ENCODE measurements at regions not wholly inside any gene's neighbourhood (a gene's known extent, or its start where the extent isn't known, plus 50 kb on each side); places are given as distances from the start of the nearest gene placed in this dataset.
"Not testable (repeated sequence)": the region's sequence is repeated elsewhere in the genome, so short reads cannot be mapped to it uniquely, and the experiment has no call there.

GRCh38 chr4:12359420-12359819 is 930.7 kb upstream of the HS3ST1 start:
- no peak for DNase-seq (ENCODE audit: low read depth, low spot score)

DNA sequence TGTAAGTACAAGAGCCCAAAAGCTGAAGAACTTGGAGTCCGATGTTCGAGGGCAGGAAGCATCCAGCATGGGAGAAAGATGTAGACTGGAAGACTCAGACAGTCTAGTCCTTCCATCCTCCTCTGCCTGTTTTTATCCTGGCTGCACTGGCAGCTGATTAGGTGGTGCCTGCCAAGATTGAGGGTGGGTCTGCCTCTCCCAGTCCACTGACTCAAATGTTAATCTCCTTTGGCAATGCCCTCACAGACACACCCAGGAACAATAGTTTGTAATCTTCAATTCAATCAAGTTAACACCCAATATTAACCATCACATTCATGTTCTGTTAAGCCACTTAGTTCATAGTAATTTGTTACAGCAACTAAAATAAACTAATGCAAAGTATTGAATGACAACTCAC is 904.4 kb upstream of the HS3ST1 start:
- H3K4me3 ChIP-seq (ENCODE audit: insufficient read length, low read depth); H3K9me3 ChIP-seq (ENCODE audit: insufficient read depth, low read length); H3K4me1 ChIP-seq (ENCODE audit: insufficient read depth, insufficient read length); H3K9ac ChIP-seq (ENCODE audit: insufficient read length, low read depth); DNase-seq (ENCODE audit: low read depth, low spot score); H3K27me3 ChIP-seq (ENCODE audit: insufficient read depth, insufficient read length); H3K36me3 ChIP-seq (ENCODE audit: insufficient read depth, insufficient read length, low read length): not testable (repeated sequence)

More at GRCh38 chr4:12359420-12359819, 930.7 kb upstream of the HS3ST1 start:
- Histone ChIP-seq H3K27me3 (ENCODE audit: insufficient read depth, insufficient read length) (no peaks in the 10 kb centered on the region), H3K4me3 (ENCODE audit: insufficient read length, low read depth) (no peak overlapping the region), H3K4me1 (ENCODE audit: insufficient read depth, insufficient read length) (no peaks in the 10 kb centered on the region), H3K36me3 (ENCODE audit: insufficient read depth, insufficient read length, low read length) (no peaks in the 10 kb centered on the region), H3K9ac (ENCODE audit: insufficient read length, low read depth) (no peak overlapping the region), H3K9me3 (ENCODE audit: insufficient read depth, low read length) (no peaks in the 10 kb centered on the region; the same call in 1 of the 2 replicates)
- TF ChIP-seq SUZ12 (IDR thresholded peaks at IDR 0.05; ENCODE audit: extremely low read depth, insufficient read depth, insufficient read length) (no peak), ZNF274 (IDR thresholded peaks at IDR 0.05; ENCODE audit: low read depth, low read length) (no peak), YY1 (IDR thresholded peaks at IDR 0.05; ENCODE audit: insufficient read depth, insufficient read length) (no peak)

DNA sequence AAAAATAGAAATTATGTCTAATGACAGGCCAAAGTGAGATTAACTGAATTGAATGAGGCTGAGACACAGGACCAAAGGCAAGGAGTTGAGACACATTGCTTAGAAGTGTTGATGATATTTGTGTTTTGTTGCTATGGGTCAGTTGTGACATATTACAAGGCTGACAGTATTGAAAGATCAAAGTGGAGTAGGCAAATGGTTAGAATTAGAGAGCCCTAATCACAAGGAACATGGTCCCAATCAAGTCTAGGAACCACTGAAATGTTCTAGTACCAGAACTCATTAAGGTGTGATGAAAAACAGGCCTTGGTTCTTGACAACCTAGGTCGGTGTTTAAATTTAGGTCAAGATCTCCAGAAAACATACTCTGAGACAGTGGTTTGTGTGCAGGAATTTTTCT is 896.3 kb upstream of the HS3ST1 start:
- TF ChIP-seq ZNF274 (IDR thresholded peaks at IDR 0.05; ENCODE audit: low read depth, low read length) (no peak), YY1 (IDR thresholded peaks at IDR 0.05; ENCODE audit: insufficient read depth, insufficient read length) (no peak), SUZ12 (IDR thresholded peaks at IDR 0.05; ENCODE audit: extremely low read depth, insufficient read depth, insufficient read length) (no peak)
- H3K4me1 ChIP-seq (ENCODE audit: insufficient read depth, insufficient read length), result no peaks in the 10 kb centered on the region
- H3K36me3 ChIP-seq (ENCODE audit: insufficient read depth, insufficient read length, low read length), result no peaks in the 10 kb centered on the region
- no peaks in the 10 kb centered on the region for H3K27me3 ChIP-seq (ENCODE audit: insufficient read depth, insufficient read length)
- no peak overlapping the region for H3K4me3 ChIP-seq (ENCODE audit: insufficient read length, low read depth)
- DNase-seq (ENCODE audit: low read depth, low spot score), result no peak
- H3K9ac ChIP-seq (ENCODE audit: insufficient read length, low read depth), result no peak overlapping the region
- no peaks in the 10 kb centered on the region for H3K9me3 ChIP-seq (ENCODE audit: insufficient read depth, low read length)

- no peaks in the 10 kb centered on the region for H3K4me1 ChIP-seq (ENCODE audit: insufficient read depth, insufficient read length)
- H3K27me3 ChIP-seq (ENCODE audit: insufficient read depth, insufficient read length), result no peaks in the 10 kb centered on the region
- no peak for DNase-seq (ENCODE audit: low read depth, low spot score)
- TF ChIP-seq YY1 (IDR thresholded peaks at IDR 0.05; ENCODE audit: insufficient read depth, insufficient read length) (no peak), ZNF274 (IDR thresholded peaks at IDR 0.05; ENCODE audit: low read depth, low read length) (no peak)
- no peaks in the 10 kb centered on the region for H3K9me3 ChIP-seq (ENCODE audit: insufficient read depth, low read length)
- H3K36me3 ChIP-seq (ENCODE audit: insufficient read depth, insufficient read length, low read length), result no peaks in the 10 kb centered on the region
- no peak overlapping the region for H3K4me3 ChIP-seq (ENCODE audit: insufficient read length, low read depth)
- H3K9ac ChIP-seq (ENCODE audit: insufficient read length, low read depth), result no peak overlapping the region
These were observed 891.1 kb upstream of the HS3ST1 start for GRCh38 chr4:12319765-12320164.

GRCh38 chr4:12304905-12305304 is 876.2 kb upstream of the HS3ST1 start:
- no peaks in the 10 kb centered on the region for H3K36me3 ChIP-seq (ENCODE audit: insufficient read depth, insufficient read length, low read length)
- no peaks in the 10 kb centered on the region for H3K9me3 ChIP-seq (ENCODE audit: insufficient read depth, low read length)
- H3K9ac ChIP-seq (ENCODE audit: insufficient read length, low read depth), result no peak overlapping the region
- H3K4me1 ChIP-seq (ENCODE audit: insufficient read depth, insufficient read length), result no peaks in the 10 kb centered on the region
- no peaks in the 10 kb centered on the region for H3K27me3 ChIP-seq (ENCODE audit: insufficient read depth, insufficient read length)
- TF ChIP-seq YY1 (IDR thresholded peaks at IDR 0.05; ENCODE audit: insufficient read depth, insufficient read length) (no peak), ZNF274 (IDR thresholded peaks at IDR 0.05; ENCODE audit: low read depth, low read length) (no peak), SUZ12 (IDR thresholded peaks at IDR 0.05; ENCODE audit: extremely low read depth, insufficient read depth, insufficient read length) (no peak)
- no peak overlapping the region for H3K4me3 ChIP-seq (ENCODE audit: insufficient read length, low read depth)
- DNase-seq (ENCODE audit: low read depth, low spot score), result no peak

DNA sequence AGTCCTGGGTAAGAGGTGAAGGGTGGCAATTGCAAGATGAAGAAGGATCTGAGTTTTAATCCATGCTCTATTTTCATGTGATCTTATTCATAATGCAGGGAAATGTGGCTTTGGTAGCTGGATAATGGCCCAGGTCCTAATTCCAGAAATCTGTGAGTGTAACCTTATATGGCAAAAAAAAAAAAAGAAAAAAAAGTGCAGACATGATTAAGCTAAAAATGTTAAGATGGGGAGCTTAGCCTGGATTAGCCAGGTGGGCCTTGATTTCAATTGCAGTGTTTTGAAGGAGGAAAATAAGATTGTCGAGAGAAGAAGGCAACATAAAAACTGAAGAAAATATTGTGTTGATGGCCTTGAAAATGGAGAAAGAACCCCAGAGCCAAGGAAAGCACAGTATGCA is 867.7 kb upstream of the HS3ST1 start:
- H3K36me3 ChIP-seq (ENCODE audit: insufficient read depth, insufficient read length, low read length), result no peaks in the 10 kb centered on the region
- H3K27me3 ChIP-seq (ENCODE audit: insufficient read depth, insufficient read length), result no peaks in the 10 kb centered on the region
- H3K9ac ChIP-seq (ENCODE audit: insufficient read length, low read depth), result no peak overlapping the region
- no peak for DNase-seq (ENCODE audit: low read depth, low spot score)
- H3K4me3 ChIP-seq (ENCODE audit: insufficient read length, low read depth), result no peak overlapping the region
- TF ChIP-seq SUZ12 (IDR thresholded peaks at IDR 0.05; ENCODE audit: extremely low read depth, insufficient read depth, insufficient read length), result no peak
- no peaks in the 10 kb centered on the region for H3K9me3 ChIP-seq (ENCODE audit: insufficient read depth, low read length)
- H3K4me1 ChIP-seq (ENCODE audit: insufficient read depth, insufficient read length), result no peaks in the 10 kb centered on the region

GRCh38 chr4:12293906-12294525 is 865.3 kb upstream of the HS3ST1 start:
- no peaks in the 10 kb centered on the region for H3K27me3 ChIP-seq (ENCODE audit: insufficient read depth, insufficient read length)
- no peak overlapping the region for H3K9ac ChIP-seq (ENCODE audit: insufficient read length, low read depth)
- DNase-seq (ENCODE audit: low read depth, low spot score), result no peak
- H3K9me3 ChIP-seq (ENCODE audit: insufficient read depth, low read length), result no peaks in the 10 kb centered on the region
- H3K4me3 ChIP-seq (ENCODE audit: insufficient read length, low read depth), result no peak overlapping the region
- no peaks in the 10 kb centered on the region for H3K4me1 ChIP-seq (ENCODE audit: insufficient read depth, insufficient read length)
- H3K36me3 ChIP-seq (ENCODE audit: insufficient read depth, insufficient read length, low read length), result no peaks in the 10 kb centered on the region
- TF ChIP-seq ZNF274 (IDR thresholded peaks at IDR 0.05; ENCODE audit: low read depth, low read length) (no peak), SUZ12 (IDR thresholded peaks at IDR 0.05; ENCODE audit: extremely low read depth, insufficient read depth, insufficient read length) (no peak), YY1 (IDR thresholded peaks at IDR 0.05; ENCODE audit: insufficient read depth, insufficient read length) (no peak)

GRCh38 chr4:12286351-12286750 is 857.7 kb upstream of the HS3ST1 start:
- peaks cover 25% of the 10 kb centered on the region; the same call in 1 of the 2 replicates for H3K9me3 ChIP-seq (ENCODE audit: insufficient read depth, low read length)
- H3K27me3 ChIP-seq (ENCODE audit: insufficient read depth, insufficient read length), result no peaks in the 10 kb centered on the region
- DNase-seq (ENCODE audit: low read depth, low spot score), result no peak
- no peak overlapping the region for H3K9ac ChIP-seq (ENCODE audit: insufficient read length, low read depth)
- no peaks in the 10 kb centered on the region for H3K4me1 ChIP-seq (ENCODE audit: insufficient read depth, insufficient read length)
- H3K4me3 ChIP-seq (ENCODE audit: insufficient read length, low read depth), result no peak overlapping the region
- TF ChIP-seq SUZ12 (IDR thresholded peaks at IDR 0.05; ENCODE audit: extremely low read depth, insufficient read depth, insufficient read length) (no peak), ZNF274 (IDR thresholded peaks at IDR 0.05; ENCODE audit: low read depth, low read length) (no peak), YY1 (IDR thresholded peaks at IDR 0.05; ENCODE audit: insufficient read depth, insufficient read length) (no peak)
- H3K36me3 ChIP-seq (ENCODE audit: insufficient read depth, insufficient read length, low read length), result no peaks in the 10 kb centered on the region

Data from NT2/D1 (cell line).